AG10803 (cell line): ENCODE measurements at regions not wholly inside any gene's neighbourhood (a gene's known extent, or its start where the extent isn't known, plus 50 kb on each side); places are given as distances from the start of the nearest gene placed in this dataset.

Experiments used
- DNase-seq: peaks from one replicate; pipeline ENCODE4 v3.0.0; 2010; ENCODE audit warnings: low read depth
- H3K4me3 ChIP-seq: 2 replicates; pipeline ENCODE4 v1.5.1; 2011; ENCODE audit warnings: mild to moderate bottlenecking, low read length, control low read depth
- TF ChIP-seq, protein P1 (sequence below): conservative IDR thresholded peaks from 2 replicates; pipeline ENCODE4 v1.5.1; 2011; ENCODE audit warnings: mild to moderate bottlenecking, low read length, control low read depth, inconsistent platforms

DNA sequence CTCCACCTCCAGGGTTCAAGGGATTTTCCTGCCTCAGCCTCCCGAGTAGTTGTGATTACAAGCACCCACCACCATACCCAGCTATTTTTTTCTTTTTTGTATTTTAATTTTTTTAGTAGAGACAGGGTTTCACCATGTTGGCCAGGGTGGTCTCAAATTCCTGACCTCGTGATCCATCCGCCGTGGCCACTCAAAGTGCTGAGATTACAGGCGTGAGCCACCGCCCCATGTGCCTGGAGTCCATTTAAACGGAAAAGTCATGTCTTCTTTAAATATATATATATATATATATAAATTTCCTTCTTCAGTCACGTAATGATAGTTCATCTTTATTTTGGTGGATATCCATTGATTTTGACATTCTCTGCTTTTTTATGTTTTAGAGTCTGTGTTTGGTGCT is 264.0 kb upstream of the PITX2 start:
- no peak for DNase-seq
- TF ChIP-seq, protein P1, sequence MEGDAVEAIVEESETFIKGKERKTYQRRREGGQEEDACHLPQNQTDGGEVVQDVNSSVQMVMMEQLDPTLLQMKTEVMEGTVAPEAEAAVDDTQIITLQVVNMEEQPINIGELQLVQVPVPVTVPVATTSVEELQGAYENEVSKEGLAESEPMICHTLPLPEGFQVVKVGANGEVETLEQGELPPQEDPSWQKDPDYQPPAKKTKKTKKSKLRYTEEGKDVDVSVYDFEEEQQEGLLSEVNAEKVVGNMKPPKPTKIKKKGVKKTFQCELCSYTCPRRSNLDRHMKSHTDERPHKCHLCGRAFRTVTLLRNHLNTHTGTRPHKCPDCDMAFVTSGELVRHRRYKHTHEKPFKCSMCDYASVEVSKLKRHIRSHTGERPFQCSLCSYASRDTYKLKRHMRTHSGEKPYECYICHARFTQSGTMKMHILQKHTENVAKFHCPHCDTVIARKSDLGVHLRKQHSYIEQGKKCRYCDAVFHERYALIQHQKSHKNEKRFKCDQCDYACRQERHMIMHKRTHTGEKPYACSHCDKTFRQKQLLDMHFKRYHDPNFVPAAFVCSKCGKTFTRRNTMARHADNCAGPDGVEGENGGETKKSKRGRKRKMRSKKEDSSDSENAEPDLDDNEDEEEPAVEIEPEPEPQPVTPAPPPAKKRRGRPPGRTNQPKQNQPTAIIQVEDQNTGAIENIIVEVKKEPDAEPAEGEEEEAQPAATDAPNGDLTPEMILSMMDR = no peak
- H3K4me3 ChIP-seq = no peak overlapping the region

- TF ChIP-seq, protein P1 = no peak
- DNase-seq = no peak
- H3K4me3 ChIP-seq = no peak overlapping the region
Observed at GRCh38 chr4:110897784-110898183, 274.9 kb upstream of the PITX2 start.

- TF ChIP-seq, protein P1 = no peak
Observed at GRCh38 chr4:110898290-110898689, 275.4 kb upstream of the PITX2 start.

DNA sequence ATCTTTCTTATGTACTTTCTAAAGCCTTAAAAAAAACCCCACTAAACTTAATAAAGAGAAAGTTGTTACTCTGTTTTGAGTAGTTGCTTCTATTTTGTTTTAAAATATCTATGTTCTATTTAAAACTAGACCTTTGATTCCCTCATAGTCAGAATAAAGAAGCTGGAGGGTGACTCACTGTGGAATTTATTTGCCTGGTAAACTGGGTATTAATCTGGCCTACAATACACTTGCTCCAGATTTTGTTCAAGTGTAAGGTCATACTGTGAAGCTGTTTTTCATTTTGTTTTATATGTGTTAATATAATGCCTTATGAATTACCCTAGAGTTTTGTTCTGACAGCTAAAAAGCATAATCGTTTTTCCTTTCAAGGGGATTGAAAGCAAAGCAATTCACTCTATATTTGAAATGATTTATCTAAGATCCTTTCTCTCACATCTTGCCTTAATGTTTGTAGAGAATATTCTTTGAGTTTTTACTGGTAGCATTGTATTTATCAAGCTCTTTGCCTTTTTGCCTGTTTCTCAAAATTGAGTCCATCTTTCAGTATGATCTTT is 277.4 kb upstream of the PITX2 start:
- DNase-seq = peak; percentile 25
- no peak overlapping the region for H3K4me3 ChIP-seq
- TF ChIP-seq, protein P1 = no peak

More at GRCh38 chr4:110898290-110898689, 275.4 kb upstream of the PITX2 start:
- no peak for DNase-seq
- no peak overlapping the region for H3K4me3 ChIP-seq

GRCh38 chr4:110902500-110902899 is 279.6 kb upstream of the PITX2 start:
- TF ChIP-seq, protein P1 = no peak
- H3K4me3 ChIP-seq = no peak overlapping the region
- DNase-seq = peak; percentile 75

DNA sequence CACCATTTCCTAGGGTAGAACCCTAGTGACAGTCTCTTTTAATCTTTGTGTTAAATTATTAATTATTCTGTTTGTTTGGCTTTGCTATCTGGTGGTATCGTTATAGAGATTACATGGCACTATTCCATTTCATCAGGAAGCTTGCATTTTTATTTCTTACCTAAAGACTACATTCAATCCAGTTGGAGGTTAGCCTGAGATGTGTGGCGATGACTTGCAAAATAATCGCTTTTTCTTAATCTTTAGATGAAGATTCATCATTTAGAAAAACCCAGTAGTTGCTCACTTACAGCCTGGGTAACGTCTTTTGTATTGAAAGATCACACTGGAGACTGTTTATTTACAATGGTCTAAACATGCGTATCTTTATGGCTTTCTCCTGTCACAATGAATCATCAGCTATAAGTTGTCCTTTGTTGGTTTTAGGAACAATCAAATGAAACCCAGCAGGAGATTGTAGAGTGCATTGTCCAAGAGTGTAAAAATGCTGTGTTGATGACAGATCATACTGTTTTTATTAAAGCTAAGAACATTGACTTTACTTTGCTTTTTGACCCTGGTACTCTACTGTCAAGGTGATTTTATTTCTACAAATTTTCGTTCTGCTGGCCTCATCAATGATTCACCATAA is 281.7 kb upstream of the PITX2 start:
- no peak overlapping the region for H3K4me3 ChIP-seq
- TF ChIP-seq, protein P1 = no peak
- DNase-seq = no peak

GRCh38 chr4:110905367-110905766 is 282.5 kb upstream of the PITX2 start:
- TF ChIP-seq, protein P1 = no peak
- DNase-seq = no peak
- no peak overlapping the region for H3K4me3 ChIP-seq
